Superior temporal gyrus (tissue), 1 donor: ENCODE measurements at regions not wholly inside any gene's neighbourhood (a gene's known extent, or its start where the extent isn't known, plus 50 kb on each side); places are given as distances from the start of the nearest gene placed in this dataset.
"Not testable (repeated sequence)": the region's sequence is repeated elsewhere in the genome, so short reads cannot be mapped to it uniquely, and the experiment has no call there.

Experiments used
- DNase-seq: peaks from one replicate; pipeline ENCODE4 v3.0.0-alpha.2; 2016; ENCODE audit errors: extremely low spot score

GRCh38 chr17:77795685-77796084, 162.8 kb upstream of the TNRC6C start:
- DNase-seq: no peak

GRCh38 chr17:77796176-77796860, 162.2 kb upstream of the TNRC6C start:
- DNase-seq: no peak

- DNase-seq: no peak
These were observed 160.5 kb upstream of the TNRC6C start for GRCh38 chr17:77798031-77798430.

GRCh38 chr17:77798481-77798880, 160.0 kb upstream of the TNRC6C start:
- no peak for DNase-seq

- no peak for DNase-seq
These were observed 157.7 kb upstream of the TNRC6C start for GRCh38 chr17:77800816-77801215.

GRCh38 chr17:77801545-77802332, 156.8 kb upstream of the TNRC6C start:
- DNase-seq: no peak

GRCh38 chr17:77802333-77802615, 156.2 kb upstream of the TNRC6C start:
- DNase-seq: no peak

- peak; percentile 65 for DNase-seq
These were observed 155.7 kb upstream of the TNRC6C start for GRCh38 chr17:77802811-77803220.

GRCh38 chr17:77803726-77804125, 154.8 kb upstream of the TNRC6C start:
- DNase-seq: no peak

- DNase-seq: no peak
These were observed 153.6 kb upstream of the TNRC6C start for GRCh38 chr17:77804796-77805426.

GRCh38 chr17:77805970-77806369, 152.5 kb upstream of the TNRC6C start:
- DNase-seq: not testable (repeated sequence)

- no peak for DNase-seq
These were observed 151.3 kb upstream of the TNRC6C start for GRCh38 chr17:77807051-77807745.

- no peak for DNase-seq
These were observed 150.6 kb upstream of the TNRC6C start for GRCh38 chr17:77807746-77808441.

- DNase-seq: no peak
These were observed 149.6 kb upstream of the TNRC6C start for GRCh38 chr17:77808686-77809425.

- DNase-seq: no peak
These were observed 148.7 kb upstream of the TNRC6C start for GRCh38 chr17:77809814-77810213.

GRCh38 chr17:77810536-77810935, 148.0 kb upstream of the TNRC6C start:
- no peak for DNase-seq

- DNase-seq: no peak
These were observed 147.0 kb upstream of the TNRC6C start for GRCh38 chr17:77811521-77811920.

- no peak for DNase-seq
These were observed 144.3 kb upstream of the TNRC6C start for GRCh38 chr17:77814091-77814772.

- DNase-seq: no peak
These were observed 143.2 kb upstream of the TNRC6C start for GRCh38 chr17:77815127-77815905.

GRCh38 chr17:77817953-77818352, 140.6 kb upstream of the TNRC6C start:
- no peak for DNase-seq
